GM23248 (cell line): ENCODE measurements at regions not wholly inside any gene's neighbourhood (a gene's known extent, or its start where the extent isn't known, plus 50 kb on each side); places are given as distances from the start of the nearest gene placed in this dataset.

Experiments
- DNase-seq: peaks from one replicate; pipeline ENCODE4 v3.0.0-alpha.2; 2015
- H2AFZ ChIP-seq: fragments of 200-600 bp; sonication (generic); 2 replicates; pipeline ENCODE4 v1.6.1; 2016; ENCODE audit warnings: antibody characterized with exemption
- H3F3A ChIP-seq: fragments of 200-600 bp; sonication (generic); 2 replicates; pipeline ENCODE4 v1.6.1; 2016; ENCODE audit warnings: mild to moderate bottlenecking, antibody characterized with exemption, mixed run types; ENCODE audit not compliant: insufficient read depth
- H3K27ac ChIP-seq: fragments of 200-600 bp; sonication (generic); 2 replicates; pipeline ENCODE4 v1.5.1; 2016; ENCODE audit warnings: mild to moderate bottlenecking
- H3K27me3 ChIP-seq: fragments of 200-600 bp; sonication (generic); replicated peaks from 2 replicates; pipeline ENCODE4 v1.6.1; 2016; ENCODE audit warnings: mild to moderate bottlenecking; ENCODE audit not compliant: insufficient read depth
- H3K36me3 ChIP-seq: fragments of 200-600 bp; sonication (generic); 2 replicates; pipeline ENCODE4 v1.6.1; 2016; ENCODE audit warnings: low read depth, mild to moderate bottlenecking
- H3K4me1 ChIP-seq: fragments of 200-600 bp; sonication (generic); 2 replicates; pipeline ENCODE4 v1.6.1; 2016; ENCODE audit warnings: mild to moderate bottlenecking; ENCODE audit not compliant: insufficient read depth
- H3K4me2 ChIP-seq: fragments of 200-600 bp; sonication (generic); one replicate; pipeline ENCODE4 v1.6.1; 2016; ENCODE audit warnings: mild to moderate bottlenecking; ENCODE audit not compliant: unreplicated experiment
- H3K4me3 ChIP-seq: fragments of 200-600 bp; sonication (generic); 2 replicates; pipeline ENCODE4 v1.5.1; 2016; ENCODE audit warnings: mild to moderate bottlenecking
- H3K79me2 ChIP-seq: fragments of 200-600 bp; sonication (generic); 2 replicates; pipeline ENCODE4 v1.6.1; 2016; ENCODE audit warnings: mild to moderate bottlenecking; ENCODE audit not compliant: insufficient read depth
- H3K9ac ChIP-seq: fragments of 200-600 bp; sonication (generic); 2 replicates; pipeline ENCODE4 v1.6.1; 2016; ENCODE audit warnings: mild to moderate bottlenecking
- H3K9me2 ChIP-seq: fragments of 200-600 bp; sonication (generic); 2 replicates; pipeline ENCODE4 v1.6.1; 2016; ENCODE audit warnings: mixed run types, mild to moderate bottlenecking, moderate library complexity; ENCODE audit not compliant: insufficient read depth
- H3K9me3 ChIP-seq: fragments of 200-600 bp; sonication (generic); one replicate; pipeline ENCODE4 v1.6.1; 2017; ENCODE audit warnings: low read depth
- H4K20me1 ChIP-seq: fragments of 200-600 bp; sonication (generic); 2 replicates; pipeline ENCODE4 v1.6.0; 2016; ENCODE audit not compliant: insufficient read depth
- EZH2 ChIP-seq: fragments of 200-600 bp; sonication (generic); IDR thresholded peaks from 2 replicates; pipeline ENCODE4 v1.6.1; 2018; ENCODE audit warnings: antibody characterized with exemption, mild to moderate bottlenecking; ENCODE audit not compliant: insufficient read depth, poor library complexity, severe bottlenecking
- EZH2phosphoT487 ChIP-seq: fragments of 200-600 bp; sonication (generic); IDR thresholded peaks from 2 replicates; pipeline ENCODE4 v1.6.1; 2018; ENCODE audit warnings: antibody characterized with exemption, moderate library complexity, mild to moderate bottlenecking, low read depth; ENCODE audit not compliant: insufficient read depth
- WGBS, 2 experiments: methylation state at CpG; one replicate each; pipeline ENCODE4 v1.1.6; 2015 to 2017; ENCODE audit warnings: low lambda C conversion rate in 2 of 2, low coverage in 1 of 2; ENCODE audit errors: missing lambda C conversion rate in 2 of 2; 5-methylcytosine and 5-hydroxymethylcytosine counted together
- in situ Hi-C: fragments of 300-500 bp; cut with MboI; formaldehyde crosslinking; loops from 2 replicates; pipeline ENCODE4 v1.15.0; 2020

DNA sequence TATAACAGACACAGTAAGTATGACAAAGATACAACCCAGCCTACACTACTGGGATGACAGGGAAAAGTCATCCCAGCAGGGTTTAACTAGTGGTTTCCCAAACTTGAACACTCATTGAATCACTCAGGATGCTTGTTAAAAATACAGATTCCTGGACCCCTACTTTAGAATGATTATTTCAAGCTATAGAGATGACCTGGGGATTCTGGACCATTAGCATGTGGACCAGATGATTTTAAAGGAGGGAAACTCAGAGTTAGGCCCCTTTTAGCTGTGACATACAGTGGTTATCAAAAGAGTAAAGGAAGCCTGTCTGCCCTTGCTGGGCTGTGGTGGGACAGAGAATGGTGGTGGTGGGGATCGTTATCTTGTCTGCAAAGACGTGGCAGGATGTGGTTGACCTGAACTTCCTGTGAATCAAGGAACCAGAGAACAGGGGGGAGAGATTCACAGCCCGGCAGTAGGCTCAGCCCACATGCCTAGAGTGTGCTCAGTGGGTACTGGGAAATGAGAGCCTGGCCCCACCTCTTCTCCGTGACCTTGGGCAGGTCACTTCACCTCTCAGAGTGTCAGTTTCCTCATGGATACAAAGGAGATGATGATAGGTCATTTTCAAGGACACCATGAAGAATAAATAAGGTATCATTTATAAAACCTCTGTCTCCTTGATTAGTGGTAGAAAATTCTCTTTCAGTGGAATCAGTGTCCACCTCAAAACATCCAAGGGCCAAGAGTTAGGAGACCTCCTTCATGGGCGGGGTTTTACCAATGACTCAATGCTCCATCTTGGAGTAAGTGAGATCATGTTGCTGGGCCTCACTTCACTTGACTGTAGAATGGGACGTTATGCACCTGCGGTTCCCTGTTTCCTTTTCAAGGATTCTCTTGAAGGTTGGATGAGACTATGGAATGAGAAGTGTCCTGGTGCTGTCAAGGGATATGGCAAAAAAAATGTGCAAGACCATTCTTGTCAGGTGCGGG lies 306.5 kb downstream of the RPLP1 start:
- no peak overlapping the region for H3K9ac ChIP-seq
- H3K36me3 ChIP-seq, result no peaks in the 10 kb centered on the region
- no peaks in the 10 kb centered on the region for H3K9me3 ChIP-seq
- H3K27me3 ChIP-seq, result no peaks in the 10 kb centered on the region
- H2AFZ ChIP-seq, result no peak overlapping the region
- H3K27ac ChIP-seq, result no peak overlapping the region
- WGBS, 2 experiments, result 69 to 72% methylated on average over 8 of the region's 8 CpGs
- peak; percentile 22 for DNase-seq
- H3K79me2 ChIP-seq, result no peaks in the 10 kb centered on the region
- H3K4me3 ChIP-seq, result no peak overlapping the region
- H3K4me2 ChIP-seq, result no peak overlapping the region
- H3K4me1 ChIP-seq, result peaks cover 27% of the 10 kb centered on the region
- peaks cover 20% of the 10 kb centered on the region for H3F3A ChIP-seq
- no peaks in the 10 kb centered on the region for H4K20me1 ChIP-seq
- TF ChIP-seq EZH2 (no peak), EZH2phosphoT487 (no peak)
- in situ Hi-C loops, result no loop called here
- no peaks in the 10 kb centered on the region for H3K9me2 ChIP-seq

DNA sequence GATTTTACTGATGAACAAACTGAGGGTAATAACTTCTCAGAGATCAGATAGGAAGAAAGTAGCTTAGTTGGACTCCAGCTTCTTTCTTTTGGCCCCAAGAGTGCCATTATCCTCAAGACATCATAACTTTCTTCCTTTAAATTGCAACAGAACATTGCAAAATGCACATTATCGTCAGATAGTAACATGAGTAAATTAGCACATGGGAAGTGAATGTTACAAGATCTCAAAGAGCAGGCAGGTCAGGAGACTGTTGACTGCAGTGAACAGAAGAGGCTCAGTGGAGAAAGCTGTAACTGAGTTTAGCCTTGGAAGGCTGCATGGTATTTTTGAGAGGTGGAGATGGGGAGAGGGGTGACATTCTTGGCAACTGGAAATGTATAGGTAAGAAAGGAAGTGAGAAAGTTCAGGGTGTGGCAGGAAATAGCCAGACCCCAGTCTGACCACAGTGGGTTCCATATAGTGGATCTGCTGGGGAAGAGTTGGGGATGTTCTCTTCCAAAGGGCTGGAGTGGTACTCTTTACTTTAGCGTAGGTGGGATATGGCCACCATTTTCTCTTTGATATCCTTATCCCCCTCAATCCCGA lies 307.7 kb downstream of the RPLP1 start:
- Histone ChIP-seq H3K27me3 (no peaks in the 10 kb centered on the region), H3K9ac (peak overlapping the region; percentile 31; the same call in 1 of the 2 replicates), H3K79me2 (no peaks in the 10 kb centered on the region), H3K27ac (peak overlapping the region; percentile 46), H3K36me3 (no peaks in the 10 kb centered on the region), H3F3A (peaks cover 20% of the 10 kb centered on the region), H2AFZ (no peak overlapping the region), H3K9me2 (no peaks in the 10 kb centered on the region), H3K4me3 (no peak overlapping the region), H3K9me3 (no peaks in the 10 kb centered on the region), H3K4me2 (peak overlapping the region; percentile 33), H3K4me1 (peaks cover 27% of the 10 kb centered on the region), H4K20me1 (no peaks in the 10 kb centered on the region)
- DNase-seq, result peak; percentile 53
- no peak for TF ChIP-seq EZH2
- TF ChIP-seq EZH2phosphoT487, result no peak
- 33 to 38% methylated on average over 3 of the region's 3 CpGs for WGBS, 2 experiments
- in situ Hi-C loops, result no loop called here

DNA sequence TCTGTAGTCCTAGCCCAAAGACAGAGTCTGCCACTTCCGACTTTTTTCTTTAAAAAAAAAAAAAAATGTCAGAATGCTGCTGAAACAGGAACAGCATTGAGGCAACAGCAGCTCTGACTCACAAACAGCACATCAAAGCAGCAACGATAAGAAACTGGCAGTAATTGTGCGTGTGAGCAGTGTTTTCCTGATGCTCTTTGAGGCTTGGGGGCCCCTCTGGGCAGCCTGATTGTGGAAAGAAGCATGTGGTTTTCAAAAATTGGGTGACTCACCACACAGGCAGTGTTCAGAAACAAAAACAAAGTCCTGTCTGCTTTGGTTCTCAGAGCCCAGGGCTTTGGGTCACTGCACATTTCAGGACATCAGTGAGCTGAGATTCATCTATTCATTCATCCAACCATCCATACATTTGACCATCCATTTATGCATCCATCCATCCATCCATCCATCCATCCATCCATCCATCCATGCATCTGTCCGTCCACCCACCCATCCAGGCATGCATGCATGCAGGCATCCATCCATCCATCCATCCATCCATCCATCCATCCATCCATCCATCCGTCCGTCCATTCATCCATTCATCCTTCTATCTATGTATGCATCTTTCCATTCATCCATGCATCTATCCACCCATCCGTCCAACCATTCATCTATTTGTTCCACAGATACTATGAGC lies 308.4 kb downstream of the RPLP1 start:
- Histone ChIP-seq H3K79me2 (no peaks in the 10 kb centered on the region), H3K9me3 (no peaks in the 10 kb centered on the region), H4K20me1 (no peaks in the 10 kb centered on the region), H3K27me3 (no peaks in the 10 kb centered on the region), H3K9ac (peak overlapping the region; percentile 31; the same call in 1 of the 2 replicates), H3K36me3 (no peaks in the 10 kb centered on the region), H3K27ac (peak overlapping the region; percentile 46), H3F3A (peaks cover 20% of the 10 kb centered on the region), H3K4me2 (peak overlapping the region; percentile 33), H2AFZ (no peak overlapping the region), H3K4me3 (no peak overlapping the region), H3K9me2 (no peaks in the 10 kb centered on the region), H3K4me1 (peaks cover 27% of the 10 kb centered on the region)
- WGBS, 2 experiments, result 48 to 50% methylated on average over 7 of the region's 7 CpGs
- no peak for TF ChIP-seq EZH2
- TF ChIP-seq EZH2phosphoT487, result peak; percentile 68; the same call in 1 of the 2 replicates
- DNase-seq, result peak; percentile 98
- in situ Hi-C loops, result no loop called here

- 80 to 82% methylated on average over 6 of the region's 6 CpGs for WGBS, 2 experiments
These were observed 309.9 kb downstream of the RPLP1 start for GRCh38 chr15:69762373-69763148.

More at GRCh38 chr15:69762373-69763148, 309.9 kb downstream of the RPLP1 start:
- Histone ChIP-seq H3K9ac (no peak overlapping the region), H3F3A (peaks cover 20% of the 10 kb centered on the region), H3K9me3 (no peaks in the 10 kb centered on the region), H3K4me3 (no peak overlapping the region), H4K20me1 (no peaks in the 10 kb centered on the region), H2AFZ (no peak overlapping the region), H3K4me1 (peaks cover 27% of the 10 kb centered on the region), H3K4me2 (no peak overlapping the region), H3K79me2 (no peaks in the 10 kb centered on the region), H3K9me2 (no peaks in the 10 kb centered on the region), H3K36me3 (no peaks in the 10 kb centered on the region), H3K27ac (no peak overlapping the region), H3K27me3 (peaks cover 10% of the 10 kb centered on the region; the same call in 1 of the 2 replicates)
- in situ Hi-C loops, result no loop called here
- DNase-seq, result no peak
- TF ChIP-seq EZH2, result no peak
